Activated naive CD4-positive, alpha-beta T cell treated with anti-CD3 and anti-CD28 coated beads, Interleukin-2, amount 50 U/mL, for 72 hours (primary cell): ENCODE measurements at regions not wholly inside any gene's neighbourhood (a gene's known extent, or its start where the extent isn't known, plus 50 kb on each side); places are given as distances from the start of the nearest gene placed in this dataset.
"Not testable (repeated sequence)": the region's sequence is repeated elsewhere in the genome, so short reads cannot be mapped to it uniquely, and the experiment has no call there.

Experiments used
- ATAC-seq, 2 donors: fragments of 150-1000 bp; cut with Tn5 transposase; 2 replicates each; pipeline ENCODE4 v1.10.0; 2021; ENCODE audit warnings: mild to moderate bottlenecking in 2 of 2, moderate library complexity in 2 of 2
- DNase-seq, 2 donors: peaks; one replicate each; pipeline ENCODE4 v3.0.0; 2021 to 2022; ENCODE audit warnings: low spot score in 2 of 2
- H3K27ac Mint-ChIP-seq, 2 donors: one replicate each; pipeline ENCODE4 v1.8.0; 2022; ENCODE audit warnings: mild to moderate bottlenecking in 2 of 2, mixed read lengths in 2 of 2
- H3K36me3 Mint-ChIP-seq, 2 donors: one replicate each; pipeline ENCODE4 v1.8.0; 2022; ENCODE audit warnings: mixed read lengths in 2 of 2
- H3K9me3 Mint-ChIP-seq, 2 donors: one replicate each; pipeline ENCODE4 v1.8.0; 2022; ENCODE audit warnings: mixed read lengths in 2 of 2

- peaks cover 10 to 22% of the 10 kb centered on the region in 2 donors for H3K9me3 Mint-ChIP-seq
- no peaks in the 10 kb centered on the region for H3K36me3 Mint-ChIP-seq
- no peak overlapping the region for H3K27ac Mint-ChIP-seq
- ATAC-seq, result no peak
- no peak for DNase-seq
These were observed 613.1 kb downstream of the SI start for GRCh38 chr3:164465172-164465571.

- DNase-seq, result no peak
- Mint-ChIP-seq H3K9me3 (peaks cover 11 to 18% of the 10 kb centered on the region in 2 donors), H3K36me3 (no peaks in the 10 kb centered on the region), H3K27ac (no peak overlapping the region)
- ATAC-seq, result no peak
These were observed 617.4 kb downstream of the SI start for GRCh38 chr3:164460851-164461250.

DNA sequence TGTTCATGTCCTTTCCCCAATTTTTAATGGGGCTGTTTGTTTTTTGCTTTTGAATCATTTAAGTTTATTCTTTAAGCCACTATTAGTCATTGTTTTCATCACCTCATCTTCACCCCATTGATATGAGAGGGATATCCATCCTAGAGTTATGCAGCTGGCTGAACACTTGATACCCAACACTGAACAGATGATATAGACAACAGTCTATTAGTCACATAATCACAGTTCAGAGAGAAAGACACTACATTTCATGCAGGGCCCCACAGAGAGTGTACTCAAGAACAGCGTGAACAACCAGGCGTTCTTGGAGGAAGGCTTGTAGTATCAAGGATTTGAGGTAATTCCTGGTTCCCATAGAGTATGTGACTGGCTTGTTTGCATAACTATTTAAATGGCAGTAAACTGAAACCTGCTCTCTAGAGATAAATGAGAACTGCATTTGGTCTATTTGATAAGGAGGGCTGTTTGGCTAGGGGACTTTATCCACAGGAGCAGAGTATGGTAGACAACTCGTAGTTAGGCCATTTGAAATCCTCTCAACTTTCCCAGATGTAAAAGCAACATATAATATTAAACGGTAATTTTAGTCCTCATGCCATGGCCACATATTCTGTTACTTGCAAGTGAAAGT, 618.7 kb downstream of the SI start:
- ATAC-seq (no peak), DNase-seq (no peak)
- H3K36me3 Mint-ChIP-seq, result no peaks in the 10 kb centered on the region

DNA sequence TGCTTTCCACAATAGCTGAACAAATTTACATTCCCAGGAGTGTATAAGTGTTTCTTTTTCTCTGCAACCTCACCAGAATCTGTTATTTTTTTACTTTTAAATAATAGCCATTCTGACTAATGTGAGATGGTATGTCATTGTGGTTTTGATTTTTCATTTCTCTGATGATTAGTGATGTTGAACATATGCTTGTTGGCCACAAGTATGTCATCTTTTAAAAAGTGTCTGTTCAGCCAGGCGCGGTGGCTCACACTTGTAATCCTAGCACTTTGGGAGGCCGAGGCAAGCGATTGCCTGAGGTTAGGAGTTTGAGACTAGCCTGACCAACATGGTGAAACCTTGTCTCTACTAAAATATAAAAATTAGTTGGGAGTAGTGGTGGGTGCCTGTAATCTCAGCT, 619.3 kb downstream of the SI start:
- Mint-ChIP-seq H3K27ac (no peak overlapping the region), H3K9me3 (peaks cover 14 to 15% of the 10 kb centered on the region in 2 donors), H3K36me3 (no peaks in the 10 kb centered on the region)
- ATAC-seq (no peak), DNase-seq (no peak)

More for the DNA sequence above, 618.7 kb downstream of the SI start:
- peaks cover 11 to 12% of the 10 kb centered on the region in 2 donors for H3K9me3 Mint-ChIP-seq
- no peak overlapping the region for H3K27ac Mint-ChIP-seq

GRCh38 chr3:164453714-164454113, 624.6 kb downstream of the SI start:
- no peak for ATAC-seq
- H3K27ac Mint-ChIP-seq, result no peak overlapping the region
- DNase-seq, result no peak
- H3K36me3 Mint-ChIP-seq, result no peaks in the 10 kb centered on the region
- peaks cover 13 to 28% of the 10 kb centered on the region in 2 donors for H3K9me3 Mint-ChIP-seq

DNA sequence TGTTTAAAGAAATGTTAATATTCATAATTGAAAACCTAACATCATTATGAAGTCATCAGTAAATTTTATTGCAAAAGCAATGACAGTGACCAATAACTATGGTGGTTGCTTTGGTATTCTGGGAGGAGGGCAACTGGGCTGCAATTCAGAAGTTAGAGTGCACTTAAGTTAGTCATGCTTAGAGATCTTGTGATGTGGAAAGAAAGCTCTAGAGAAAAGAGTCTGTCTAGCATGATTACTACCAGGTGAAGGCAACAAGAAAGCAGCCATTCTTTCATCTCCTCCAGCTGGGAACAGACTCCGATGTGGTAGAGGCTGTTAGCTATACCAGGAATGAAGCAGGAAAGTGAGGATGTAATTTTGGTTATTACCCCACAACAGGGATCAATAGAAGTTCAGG, 625.6 kb downstream of the SI start:
- Mint-ChIP-seq H3K27ac (no peak overlapping the region), H3K36me3 (peaks cover 0 to 1% of the 10 kb centered on the region in 2 donors), H3K9me3 (peaks cover 17 to 31% of the 10 kb centered on the region in 2 donors)
- DNase-seq (no peak), ATAC-seq (no peak)

DNA sequence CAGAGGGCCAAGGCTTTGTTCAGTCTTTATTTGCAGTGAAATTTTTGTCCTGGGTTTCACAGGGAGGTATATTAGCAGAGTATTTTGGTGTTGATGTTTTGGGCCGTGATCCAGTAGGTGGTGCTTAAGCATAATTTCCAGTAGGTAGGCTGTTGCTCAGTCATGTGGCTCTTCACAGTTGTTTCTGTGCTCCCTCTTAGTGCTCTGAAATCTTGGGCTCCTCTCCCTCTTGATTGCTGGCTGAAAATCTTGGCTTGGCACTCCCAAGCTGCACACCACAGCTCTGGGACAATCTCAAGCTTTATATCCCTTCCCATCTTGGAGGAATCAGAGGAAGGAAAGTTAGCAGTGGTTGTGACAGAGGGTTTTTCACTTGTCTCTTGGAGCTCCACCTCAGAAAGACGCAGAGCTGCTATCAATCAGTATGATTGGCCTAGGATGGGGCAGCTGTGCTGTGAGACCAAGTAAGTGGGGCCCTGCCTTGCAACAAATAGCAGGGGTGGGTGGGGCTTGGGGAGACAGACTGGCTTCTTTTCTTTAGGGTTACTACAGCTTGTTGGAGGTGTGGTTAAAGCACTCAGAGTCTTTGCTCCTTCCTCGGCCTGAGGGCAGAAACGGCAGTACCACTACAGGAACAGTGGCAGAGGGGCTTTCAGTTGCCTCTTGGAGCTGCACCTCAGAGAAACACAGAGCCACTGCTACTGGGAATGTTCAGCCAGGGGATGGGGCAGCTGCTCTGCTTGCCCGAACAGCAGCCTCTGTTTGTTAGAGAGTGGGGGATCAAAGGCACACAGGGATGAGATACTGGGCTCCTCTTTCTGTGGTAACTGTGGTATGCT, 627.0 kb downstream of the SI start:
- Mint-ChIP-seq H3K9me3 (peaks cover 28 to 39% of the 10 kb centered on the region in 2 donors), H3K27ac (no peak overlapping the region), H3K36me3 (peaks cover 0 to 5% of the 10 kb centered on the region in 2 donors)
- DNase-seq, result no peak
- no peak for ATAC-seq

DNA sequence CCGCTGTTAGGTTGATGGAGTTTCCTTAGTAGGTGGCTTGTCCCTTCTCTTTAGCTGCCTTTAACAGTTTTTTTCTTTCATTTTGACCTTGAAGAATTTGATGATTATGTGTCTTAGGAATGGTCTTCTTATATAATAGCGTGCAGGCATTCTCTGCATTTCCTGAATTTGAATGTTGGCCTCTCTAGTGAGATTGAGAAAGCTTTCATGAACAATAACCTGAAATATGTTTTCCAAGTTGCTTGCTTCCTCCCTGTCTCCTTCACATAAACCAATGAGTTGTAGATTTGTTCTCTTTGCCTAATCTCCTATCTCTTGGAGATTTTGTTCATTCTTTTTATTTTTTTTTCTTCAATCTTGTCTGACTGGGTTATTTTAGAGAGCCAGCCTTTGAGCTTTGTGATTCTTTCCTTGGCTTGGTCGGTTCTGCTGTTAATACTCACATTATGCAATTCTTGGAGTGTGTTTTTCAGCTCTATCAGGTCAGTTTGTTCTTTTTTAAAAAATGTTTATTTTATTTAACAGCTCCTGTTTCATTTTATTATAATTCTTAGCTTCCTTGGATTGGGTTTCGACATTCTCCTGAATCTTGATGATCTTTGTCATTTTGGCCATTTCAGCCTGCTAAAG, 627.9 kb downstream of the SI start:
- ATAC-seq (no peak), DNase-seq (no peak)
- peaks cover 32 to 42% of the 10 kb centered on the region in 2 donors for H3K9me3 Mint-ChIP-seq

GRCh38 chr3:164419220-164419619, 659.1 kb downstream of the SI start:
- DNase-seq, result no peak
- no peaks in the 10 kb centered on the region for H3K36me3 Mint-ChIP-seq
- peaks cover 5 to 14% of the 10 kb centered on the region in 2 donors for H3K9me3 Mint-ChIP-seq
- ATAC-seq, result no peak
- H3K27ac Mint-ChIP-seq, result no peak overlapping the region

More for the DNA sequence above, 627.9 kb downstream of the SI start:
- peaks cover 0 to 5% of the 10 kb centered on the region in 2 donors for H3K36me3 Mint-ChIP-seq
- H3K27ac Mint-ChIP-seq, result no peak overlapping the region

DNA sequence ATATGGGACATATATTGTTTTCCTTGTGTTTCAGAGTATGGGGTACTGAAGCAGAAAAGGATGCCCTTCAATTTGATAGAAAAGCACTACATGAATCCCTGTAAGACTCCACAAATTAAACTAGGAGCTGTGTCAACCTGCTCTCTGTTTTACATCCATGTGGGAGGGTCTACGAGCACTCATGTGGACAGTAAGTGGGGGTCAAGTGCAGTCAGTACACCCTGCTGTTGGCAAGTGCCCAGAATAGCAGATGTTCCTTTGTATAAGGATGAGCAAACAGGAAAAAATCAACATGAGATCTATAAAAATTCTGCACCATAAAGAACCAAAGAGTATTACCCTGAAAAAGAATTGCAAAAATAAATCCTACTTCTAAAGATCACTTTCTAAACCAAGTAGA, 659.9 kb downstream of the SI start:
- Mint-ChIP-seq H3K36me3 (no peaks in the 10 kb centered on the region), H3K27ac (no peak overlapping the region), H3K9me3 (peaks cover 5 to 10% of the 10 kb centered on the region in 2 donors)
- DNase-seq (no peak), ATAC-seq (no peak)

GRCh38 chr3:164417955-164418354, 660.3 kb downstream of the SI start:
- ATAC-seq (no peak), DNase-seq (no peak)
- H3K9me3 Mint-ChIP-seq, result peaks cover 5 to 14% of the 10 kb centered on the region in 2 donors
- no peak overlapping the region for H3K27ac Mint-ChIP-seq
- no peaks in the 10 kb centered on the region for H3K36me3 Mint-ChIP-seq

GRCh38 chr3:164416491-164417222, 661.6 kb downstream of the SI start:
- no peak for DNase-seq
- Mint-ChIP-seq H3K9me3 (peaks cover 8 to 19% of the 10 kb centered on the region in 2 donors), H3K27ac (no peak overlapping the region), H3K36me3 (no peaks in the 10 kb centered on the region)
- no peak for ATAC-seq

GRCh38 chr3:164408326-164408725, 670.0 kb downstream of the SI start:
- ATAC-seq, result no peak
- no peak overlapping the region for H3K27ac Mint-ChIP-seq
- peaks cover 15 to 17% of the 10 kb centered on the region in 2 donors for H3K9me3 Mint-ChIP-seq
- DNase-seq, result no peak
- H3K36me3 Mint-ChIP-seq, result no peaks in the 10 kb centered on the region

- DNase-seq (no peak), ATAC-seq (no peak)
- no peaks in the 10 kb centered on the region for H3K36me3 Mint-ChIP-seq
- H3K9me3 Mint-ChIP-seq, result peaks cover 14 to 16% of the 10 kb centered on the region in 2 donors
- H3K27ac Mint-ChIP-seq, result no peak overlapping the region
These were observed 671.2 kb downstream of the SI start for GRCh38 chr3:164407111-164407510.

DNA sequence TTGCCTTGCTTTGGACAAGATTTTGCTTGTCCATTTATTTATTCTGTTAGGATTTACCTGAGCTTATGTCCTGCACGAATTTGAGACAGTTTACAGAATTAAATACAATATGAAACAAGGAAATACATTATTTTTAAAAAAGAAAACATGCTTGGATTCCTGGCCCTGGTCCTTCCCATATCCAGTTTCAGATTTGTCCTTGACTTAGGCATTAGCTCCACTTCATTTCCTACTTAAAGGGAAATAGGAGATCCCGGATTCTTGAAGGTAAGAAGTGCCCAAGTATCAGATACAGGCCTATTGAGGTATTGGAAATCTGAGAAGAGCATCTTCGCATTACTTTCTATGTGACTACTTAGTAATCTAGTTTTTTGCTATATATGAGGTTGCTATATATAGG, 672.0 kb downstream of the SI start:
- peaks cover 13% of the 10 kb centered on the region in 2 donors for H3K9me3 Mint-ChIP-seq
- DNase-seq, result no peak
- peaks cover under 1% of the 10 kb centered on the region in 2 donors for H3K36me3 Mint-ChIP-seq
- ATAC-seq, result no peak
- no peak overlapping the region for H3K27ac Mint-ChIP-seq

- DNase-seq (no peak), ATAC-seq (no peak)
- Mint-ChIP-seq H3K36me3 (peaks cover 5 to 6% of the 10 kb centered on the region in 2 donors), H3K9me3 (peaks cover 9 to 10% of the 10 kb centered on the region in 2 donors), H3K27ac (no peak overlapping the region)
These were observed 676.4 kb downstream of the SI start for GRCh38 chr3:164401923-164402322.

GRCh38 chr3:164401440-164401839, 676.9 kb downstream of the SI start:
- H3K27ac Mint-ChIP-seq, ATAC-seq, H3K36me3 Mint-ChIP-seq, DNase-seq, H3K9me3 Mint-ChIP-seq: not testable (repeated sequence)
